ENCODE measurements at regions not wholly inside any gene's neighbourhood (a gene's known extent, or its start where the extent isn't known, plus 50 kb on each side); places are given as distances from the start of the nearest gene placed in this dataset.

- no peaks in the 10 kb centered on the region for H3K27me3 ChIP-seq
- H3K9me3 ChIP-seq = no peaks in the 10 kb centered on the region
- H3K36me3 ChIP-seq = no peaks in the 10 kb centered on the region
- TF ChIP-seq, protein P1, sequence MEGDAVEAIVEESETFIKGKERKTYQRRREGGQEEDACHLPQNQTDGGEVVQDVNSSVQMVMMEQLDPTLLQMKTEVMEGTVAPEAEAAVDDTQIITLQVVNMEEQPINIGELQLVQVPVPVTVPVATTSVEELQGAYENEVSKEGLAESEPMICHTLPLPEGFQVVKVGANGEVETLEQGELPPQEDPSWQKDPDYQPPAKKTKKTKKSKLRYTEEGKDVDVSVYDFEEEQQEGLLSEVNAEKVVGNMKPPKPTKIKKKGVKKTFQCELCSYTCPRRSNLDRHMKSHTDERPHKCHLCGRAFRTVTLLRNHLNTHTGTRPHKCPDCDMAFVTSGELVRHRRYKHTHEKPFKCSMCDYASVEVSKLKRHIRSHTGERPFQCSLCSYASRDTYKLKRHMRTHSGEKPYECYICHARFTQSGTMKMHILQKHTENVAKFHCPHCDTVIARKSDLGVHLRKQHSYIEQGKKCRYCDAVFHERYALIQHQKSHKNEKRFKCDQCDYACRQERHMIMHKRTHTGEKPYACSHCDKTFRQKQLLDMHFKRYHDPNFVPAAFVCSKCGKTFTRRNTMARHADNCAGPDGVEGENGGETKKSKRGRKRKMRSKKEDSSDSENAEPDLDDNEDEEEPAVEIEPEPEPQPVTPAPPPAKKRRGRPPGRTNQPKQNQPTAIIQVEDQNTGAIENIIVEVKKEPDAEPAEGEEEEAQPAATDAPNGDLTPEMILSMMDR (IDR thresholded peaks at IDR 0.05) = no peak
- no peak for TF ChIP-seq POLR2A (IDR thresholded peaks at IDR 0.05)
- intact Hi-C loops (cut with DNase I; ENCODE audit: low total_unique reads) = no loop called here
- H3K4me3 ChIP-seq = no peak overlapping the region
- no peak for DNase-seq
- peaks cover 6 to 7% of the 10 kb centered on the region in 2 donors for H3K4me1 ChIP-seq
- H3K27ac ChIP-seq = no peak overlapping the region
These were observed 155.8 kb upstream of the ZNF608 start for GRCh38 chr5:124902097-124902821.

- peak overlapping the region; percentile 48 to 81 for H3K27ac ChIP-seq
- no peaks in the 10 kb centered on the region for H3K9me3 ChIP-seq
- H3K4me3 ChIP-seq = no peak overlapping the region
- H3K4me1 ChIP-seq = peaks cover 13 to 14% of the 10 kb centered on the region in 2 donors
- TF ChIP-seq, protein P1 (IDR thresholded peaks at IDR 0.05) = no peak
- no peak for DNase-seq
- intact Hi-C loops (cut with DNase I; ENCODE audit: low total_unique reads) = no loop called here
- no peaks in the 10 kb centered on the region for H3K36me3 ChIP-seq
- H3K27me3 ChIP-seq = no peaks in the 10 kb centered on the region
These were observed 159.1 kb upstream of the ZNF608 start for GRCh38 chr5:124905256-124906130.

DNA sequence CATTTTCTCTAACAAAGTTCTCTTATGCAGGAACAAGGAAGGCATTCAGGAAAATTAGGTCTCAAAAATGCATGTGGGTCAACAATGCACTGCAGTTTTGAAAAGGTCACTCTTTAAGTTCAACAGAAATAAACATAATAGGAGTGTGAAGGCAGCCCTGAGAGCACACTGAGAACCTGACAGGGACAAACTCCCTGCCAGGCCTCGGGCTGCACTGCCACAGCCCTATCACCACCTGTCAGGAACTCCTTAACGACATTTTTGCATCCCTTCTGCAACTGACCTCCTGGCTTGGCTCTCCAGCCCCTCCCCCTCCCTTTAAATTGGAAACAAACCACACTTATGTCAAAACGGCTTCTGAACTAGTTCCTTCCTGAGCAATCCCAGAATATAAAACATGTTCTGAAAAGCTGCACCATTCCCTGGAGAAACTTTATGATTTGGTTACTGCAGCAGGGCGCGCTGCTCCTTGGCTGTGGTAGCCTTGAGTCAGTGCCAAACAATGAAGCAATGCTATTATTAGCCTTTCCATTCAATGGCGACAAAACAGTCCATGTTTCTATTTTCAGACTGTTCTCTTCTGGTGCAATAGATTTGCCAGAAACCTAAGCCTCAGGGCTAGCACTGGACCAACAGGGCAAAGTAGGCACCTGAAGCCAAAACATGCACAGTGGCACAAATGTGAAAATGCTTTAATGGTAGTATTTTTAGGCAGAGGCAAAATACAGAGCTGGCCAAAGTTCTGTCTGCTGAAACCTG lies 160.1 kb upstream of the ZNF608 start:
- H3K27me3 ChIP-seq = no peaks in the 10 kb centered on the region
- TF ChIP-seq POLR2A (IDR thresholded peaks at IDR 0.05) = no peak
- TF ChIP-seq, protein P1 (IDR thresholded peaks at IDR 0.05) = peak in 2 of 4 experiments; percentile 25 to 32
- H3K27ac ChIP-seq = peak overlapping the region; percentile 73 to 81
- intact Hi-C loops (cut with DNase I; ENCODE audit: low total_unique reads) = no loop called here
- no peak overlapping the region for H3K4me3 ChIP-seq
- H3K9me3 ChIP-seq = no peaks in the 10 kb centered on the region
- no peaks in the 10 kb centered on the region for H3K36me3 ChIP-seq
- DNase-seq = peak; percentile 80 to 85
- H3K4me1 ChIP-seq = peaks cover 13 to 14% of the 10 kb centered on the region in 2 donors

GRCh38 chr5:124907098-124907644 lies 160.7 kb upstream of the ZNF608 start:
- Histone ChIP-seq H3K27ac (peak overlapping the region; percentile 73 to 81), H3K4me3 (no peak overlapping the region), H3K36me3 (no peaks in the 10 kb centered on the region), H3K27me3 (no peaks in the 10 kb centered on the region), H3K4me1 (peaks cover 13 to 14% of the 10 kb centered on the region in 2 donors), H3K9me3 (no peaks in the 10 kb centered on the region)
- intact Hi-C loops (cut with DNase I; ENCODE audit: low total_unique reads) = no loop called here
- peak in 1 of 2 donors; percentile 27 for DNase-seq
- no peak for TF ChIP-seq POLR2A (IDR thresholded peaks at IDR 0.05)
- TF ChIP-seq, protein P1 (IDR thresholded peaks at IDR 0.05) = no peak
